ENCODE measurements at regions not wholly inside any gene's neighbourhood (a gene's known extent, or its start where the extent isn't known, plus 50 kb on each side); places are given as distances from the start of the nearest gene placed in this dataset.

GRCh38 chr18:22314001-22314400 lies 103.7 kb downstream of the CTAGE1 start:
- no peak for TF ChIP-seq POLR2A (IDR thresholded peaks at IDR 0.05)
- TF ChIP-seq CTCF (IDR thresholded peaks at IDR 0.05) = no peak
- Histone ChIP-seq H3K4me3 (replicated peaks in 1 of 3) (no peak overlapping the region), H3K36me3 (no peaks in the 10 kb centered on the region), H3K9me3 (no peaks in the 10 kb centered on the region), H3K27ac (no peak overlapping the region), H3K27me3 (no peaks in the 10 kb centered on the region), H3K4me1 (no peaks in the 10 kb centered on the region)
- intact Hi-C loops (cut with DNase I) = no loop called here
- 74 to 82% methylated on average over 6 of the region's 6 CpGs for WGBS, 2 donors
- DNase-seq = no peak

- DNase-seq = no peak
- no peak overlapping the region for H3K27ac ChIP-seq
- no peaks in the 10 kb centered on the region for H3K27me3 ChIP-seq
- H3K36me3 ChIP-seq = no peaks in the 10 kb centered on the region
- TF ChIP-seq CTCF (IDR thresholded peaks at IDR 0.05) (no peak), POLR2A (IDR thresholded peaks at IDR 0.05) (no peak)
- H3K4me1 ChIP-seq = no peaks in the 10 kb centered on the region
- 69 to 70% methylated on average over 5 of the region's 5 CpGs for WGBS, 2 donors
- H3K4me3 ChIP-seq (replicated peaks in 1 of 3) = no peak overlapping the region
- intact Hi-C loops (cut with DNase I) = no loop called here
- no peaks in the 10 kb centered on the region for H3K9me3 ChIP-seq
Measured at GRCh38 chr18:22311301-22311700, 106.4 kb downstream of the CTAGE1 start.

GRCh38 chr18:22309191-22309590 lies 108.5 kb downstream of the CTAGE1 start:
- no peak for TF ChIP-seq CTCF (IDR thresholded peaks at IDR 0.05)
- no peak for TF ChIP-seq POLR2A (IDR thresholded peaks at IDR 0.05)
- Histone ChIP-seq H3K9me3 (no peaks in the 10 kb centered on the region), H3K4me3 (replicated peaks in 1 of 3) (no peak overlapping the region), H3K4me1 (no peaks in the 10 kb centered on the region), H3K27me3 (no peaks in the 10 kb centered on the region), H3K27ac (no peak overlapping the region), H3K36me3 (no peaks in the 10 kb centered on the region)
- intact Hi-C loops (cut with DNase I) = no loop called here
- 67 to 83% methylated on average over 5 of the region's 5 CpGs for WGBS, 2 donors
- DNase-seq = no peak

- DNase-seq = no peak
- H3K4me1 ChIP-seq = no peaks in the 10 kb centered on the region
- intact Hi-C loops (cut with DNase I) = no loop called here
- TF ChIP-seq POLR2A (IDR thresholded peaks at IDR 0.05) (no peak), CTCF (IDR thresholded peaks at IDR 0.05) (no peak)
- WGBS, 2 donors = 78 to 81% methylated on average over 2 of the region's 2 CpGs
- no peaks in the 10 kb centered on the region for H3K36me3 ChIP-seq
- no peaks in the 10 kb centered on the region for H3K27me3 ChIP-seq
- no peak overlapping the region for H3K4me3 ChIP-seq (replicated peaks in 1 of 3)
- no peaks in the 10 kb centered on the region for H3K9me3 ChIP-seq
- H3K27ac ChIP-seq = no peak overlapping the region
Measured at GRCh38 chr18:22307528-22307927, 110.2 kb downstream of the CTAGE1 start.

GRCh38 chr18:22303927-22304326 lies 113.8 kb downstream of the CTAGE1 start:
- no peak for TF ChIP-seq POLR2A (IDR thresholded peaks at IDR 0.05)
- no peak for TF ChIP-seq CTCF (IDR thresholded peaks at IDR 0.05)
- Histone ChIP-seq H3K36me3 (no peaks in the 10 kb centered on the region), H3K27ac (no peak overlapping the region), H3K4me1 (peaks cover 0 to 5% of the 10 kb centered on the region in 2 donors), H3K9me3 (no peaks in the 10 kb centered on the region), H3K27me3 (no peaks in the 10 kb centered on the region), H3K4me3 (replicated peaks in 1 of 3) (no peak overlapping the region)
- intact Hi-C loops (cut with DNase I) = no loop called here
- WGBS, 2 donors = 90 to 95% methylated on average over 5 of the region's 5 CpGs
- DNase-seq = no peak

All from thyroid gland (tissue), 4 donors.